GM12878 (cell line): ENCODE measurements at regions not wholly inside any gene's neighbourhood (a gene's known extent, or its start where the extent isn't known, plus 50 kb on each side); places are given as distances from the start of the nearest gene placed in this dataset.

Experiments
- ETV6 ChIP-seq, 2 experiments: fragments of 450-650 bp in 1 of 2; IDR thresholded peaks in 1 of 2; conservative IDR thresholded peaks in 1 of 2; 2 replicates each; pipeline ENCODE4 v1.6.1; 2014; ENCODE audit warnings: antibody characterized with exemption in 1 of 2, borderline replicate concordance in 1 of 2, low read depth in 1 of 2, mild to moderate bottlenecking in 1 of 2, moderate library complexity in 1 of 2
- IKZF1 ChIP-seq: fragments of 450-650 bp; conservative IDR thresholded peaks from 2 replicates; pipeline ENCODE4 v1.6.1; 2017; ENCODE audit warnings: antibody characterized with exemption, mild to moderate bottlenecking
- RB1 ChIP-seq: fragments of 450-650 bp; formaldehyde crosslinking; IDR thresholded peaks from 2 replicates; pipeline ENCODE4 v1.6.1; 2017; ENCODE audit warnings: mild to moderate bottlenecking, borderline replicate concordance
- TARDBP ChIP-seq: IDR thresholded peaks from 2 replicates; pipeline ENCODE4 v1.6.1; 2016; ENCODE audit warnings: borderline replicate concordance
- ZNF217 ChIP-seq: fragments of 450-650 bp; IDR thresholded peaks from 2 replicates; pipeline ENCODE4 v1.6.1; 2017; ENCODE audit warnings: antibody characterized with exemption, mild to moderate bottlenecking
- TF ChIP-seq, protein P1 (sequence below), 3 experiments: IDR thresholded peaks in 2 of 3; conservative IDR thresholded peaks in 1 of 3; 2 replicates each; pipeline ENCODE4 v1.5.1; 2011; ENCODE audit warnings: low read depth in 3 of 3, low read length in 3 of 3, mild to moderate bottlenecking in 3 of 3, control low read depth in 2 of 3, moderate library complexity in 2 of 3, inconsistent platforms in 1 of 3, mixed read lengths in 1 of 3; ENCODE audit not compliant: control insufficient read depth in 2 of 3, insufficient read depth in 1 of 3; ENCODE audit errors: extremely low read depth in 1 of 3
- TF ChIP-seq, protein P2 (sequence below): fragments of 450-650 bp; IDR thresholded peaks from 2 replicates; pipeline ENCODE4 v1.6.1; 2017; ENCODE audit warnings: low read depth, mild to moderate bottlenecking, moderate library complexity

DNA sequence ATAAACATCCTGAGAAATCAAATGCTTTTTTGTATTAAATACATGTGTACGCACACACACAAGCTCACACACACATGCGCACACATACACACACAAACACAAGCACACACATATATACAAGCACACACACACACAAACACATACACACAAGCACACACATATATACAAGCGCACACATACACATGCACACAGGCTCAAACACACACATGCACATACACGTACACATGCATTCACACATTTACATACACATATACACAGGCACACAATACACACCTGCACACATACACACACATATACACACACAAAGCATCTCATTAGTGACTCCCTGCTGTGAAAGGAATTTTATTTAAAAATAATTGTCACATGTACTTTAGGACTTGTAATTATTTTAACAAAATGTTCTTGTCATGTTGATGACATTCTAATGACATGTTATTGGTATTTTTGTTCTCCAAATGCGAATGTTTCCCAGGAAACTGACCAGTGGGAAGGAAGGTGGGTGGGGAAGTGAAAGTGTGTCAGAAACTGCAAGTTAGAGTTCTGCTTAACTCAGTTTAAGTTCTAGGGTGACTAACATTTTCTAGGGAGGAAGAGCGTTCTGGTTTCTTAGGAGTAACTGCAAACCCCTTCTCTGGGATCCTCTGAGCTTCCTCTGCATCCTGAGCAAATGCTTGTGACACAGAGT lies 113.9 kb upstream of the ZNF217 start (continued):
- TF ChIP-seq, protein P1, sequence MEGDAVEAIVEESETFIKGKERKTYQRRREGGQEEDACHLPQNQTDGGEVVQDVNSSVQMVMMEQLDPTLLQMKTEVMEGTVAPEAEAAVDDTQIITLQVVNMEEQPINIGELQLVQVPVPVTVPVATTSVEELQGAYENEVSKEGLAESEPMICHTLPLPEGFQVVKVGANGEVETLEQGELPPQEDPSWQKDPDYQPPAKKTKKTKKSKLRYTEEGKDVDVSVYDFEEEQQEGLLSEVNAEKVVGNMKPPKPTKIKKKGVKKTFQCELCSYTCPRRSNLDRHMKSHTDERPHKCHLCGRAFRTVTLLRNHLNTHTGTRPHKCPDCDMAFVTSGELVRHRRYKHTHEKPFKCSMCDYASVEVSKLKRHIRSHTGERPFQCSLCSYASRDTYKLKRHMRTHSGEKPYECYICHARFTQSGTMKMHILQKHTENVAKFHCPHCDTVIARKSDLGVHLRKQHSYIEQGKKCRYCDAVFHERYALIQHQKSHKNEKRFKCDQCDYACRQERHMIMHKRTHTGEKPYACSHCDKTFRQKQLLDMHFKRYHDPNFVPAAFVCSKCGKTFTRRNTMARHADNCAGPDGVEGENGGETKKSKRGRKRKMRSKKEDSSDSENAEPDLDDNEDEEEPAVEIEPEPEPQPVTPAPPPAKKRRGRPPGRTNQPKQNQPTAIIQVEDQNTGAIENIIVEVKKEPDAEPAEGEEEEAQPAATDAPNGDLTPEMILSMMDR (IDR thresholded peaks at IDR 0.05 in 2 of 3, conservative IDR thresholded peaks at IDR 0.05 in 1 of 3; ENCODE audit: control insufficient read depth in 2 of 3, extremely low read depth in 1 of 3, insufficient read depth in 1 of 3, low read depth in 3 of 3, low read length in 3 of 3), result no peak
- no peak for TF ChIP-seq TARDBP
- TF ChIP-seq, protein P2, sequence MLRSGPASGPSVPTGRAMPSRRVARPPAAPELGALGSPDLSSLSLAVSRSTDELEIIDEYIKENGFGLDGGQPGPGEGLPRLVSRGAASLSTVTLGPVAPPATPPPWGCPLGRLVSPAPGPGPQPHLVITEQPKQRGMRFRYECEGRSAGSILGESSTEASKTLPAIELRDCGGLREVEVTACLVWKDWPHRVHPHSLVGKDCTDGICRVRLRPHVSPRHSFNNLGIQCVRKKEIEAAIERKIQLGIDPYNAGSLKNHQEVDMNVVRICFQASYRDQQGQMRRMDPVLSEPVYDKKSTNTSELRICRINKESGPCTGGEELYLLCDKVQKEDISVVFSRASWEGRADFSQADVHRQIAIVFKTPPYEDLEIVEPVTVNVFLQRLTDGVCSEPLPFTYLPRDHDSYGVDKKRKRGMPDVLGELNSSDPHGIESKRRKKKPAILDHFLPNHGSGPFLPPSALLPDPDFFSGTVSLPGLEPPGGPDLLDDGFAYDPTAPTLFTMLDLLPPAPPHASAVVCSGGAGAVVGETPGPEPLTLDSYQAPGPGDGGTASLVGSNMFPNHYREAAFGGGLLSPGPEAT, result peak; percentile 66
- peak; percentile 18; the same call in 1 of the 2 replicates for TF ChIP-seq ZNF217
- 0 out of 2 replicates have a peak, but pooled peaks have one; percentile 47 for TF ChIP-seq RB1
- TF ChIP-seq IKZF1, result peak; percentile 85
- peak; percentile 71 to 97; a peak in 3 of 4 replicates for TF ChIP-seq ETV6 (conservative IDR thresholded peaks at IDR 0.05 in 1 of 2, IDR thresholded peaks at IDR 0.05 in 1 of 2; ENCODE audit: borderline replicate concordance in 1 of 2, low read depth in 1 of 2)
